AG08395 (cell line): ENCODE measurements at regions not wholly inside any gene's neighbourhood (a gene's known extent, or its start where the extent isn't known, plus 50 kb on each side); places are given as distances from the start of the nearest gene placed in this dataset.
"Not testable (repeated sequence)": the region's sequence is repeated elsewhere in the genome, so short reads cannot be mapped to it uniquely, and the experiment has no call there.

Experiments used
- DNase-seq: peaks from one replicate; pipeline ENCODE4 v3.0.0; 2012; ENCODE audit warnings: mixed read lengths, low spot score

DNA sequence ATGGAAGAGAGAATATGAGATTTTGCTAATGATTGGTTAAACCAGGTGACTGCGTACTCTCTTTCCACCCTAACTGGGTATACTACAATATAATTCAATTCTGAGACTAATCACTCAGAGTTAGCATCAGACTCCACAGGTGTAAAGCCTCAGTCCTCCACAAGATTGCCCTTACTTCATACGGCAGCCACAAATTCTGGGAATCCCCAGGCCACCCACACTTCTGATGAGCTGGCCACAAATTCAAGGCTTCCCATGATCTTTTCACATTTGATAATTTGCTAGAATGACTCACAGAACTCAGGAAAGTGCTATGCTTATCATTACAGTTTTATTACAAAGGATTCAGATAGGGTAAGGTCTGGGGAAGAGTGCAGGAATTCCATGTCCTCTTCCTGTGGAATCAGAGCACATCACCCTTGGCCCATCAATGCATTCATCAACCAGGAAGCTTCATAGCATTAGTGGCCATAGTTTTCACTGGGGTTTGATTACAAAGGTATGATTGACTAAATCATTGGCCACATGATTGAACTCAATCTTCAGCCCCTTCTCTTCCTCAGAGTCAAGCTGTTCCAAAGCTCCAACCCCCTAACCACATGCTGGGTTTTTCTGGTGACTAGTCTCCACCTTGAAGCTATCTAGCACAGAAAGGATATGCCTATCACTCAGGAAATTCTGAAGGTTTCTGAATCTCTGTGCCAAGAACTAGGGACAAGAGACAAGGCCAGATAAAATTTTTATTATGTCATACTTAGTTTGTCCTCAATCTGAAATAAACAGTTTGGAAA, 131.7 kb downstream of the HHIPL2 start:
- no peak for DNase-seq

DNA sequence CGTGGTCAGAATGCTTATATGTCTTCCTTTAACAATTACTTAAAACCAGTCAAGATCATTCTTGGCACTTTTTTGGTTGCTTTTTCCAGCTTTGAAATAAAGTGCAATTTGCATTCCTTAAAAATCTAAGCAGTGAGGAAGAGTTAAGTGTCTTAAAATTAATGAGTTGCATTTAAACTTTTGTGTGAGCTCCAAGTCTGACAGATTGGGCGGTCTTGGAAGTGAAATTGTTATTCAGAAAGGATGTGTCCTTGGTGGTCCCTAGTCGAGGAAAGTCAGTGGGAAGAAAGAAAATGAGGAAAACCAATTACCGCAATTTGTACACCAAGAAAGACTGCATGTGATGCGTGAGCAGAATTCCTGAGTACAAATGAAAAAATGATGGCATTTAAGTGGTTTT, 132.5 kb downstream of the HHIPL2 start:
- no peak for DNase-seq

DNA sequence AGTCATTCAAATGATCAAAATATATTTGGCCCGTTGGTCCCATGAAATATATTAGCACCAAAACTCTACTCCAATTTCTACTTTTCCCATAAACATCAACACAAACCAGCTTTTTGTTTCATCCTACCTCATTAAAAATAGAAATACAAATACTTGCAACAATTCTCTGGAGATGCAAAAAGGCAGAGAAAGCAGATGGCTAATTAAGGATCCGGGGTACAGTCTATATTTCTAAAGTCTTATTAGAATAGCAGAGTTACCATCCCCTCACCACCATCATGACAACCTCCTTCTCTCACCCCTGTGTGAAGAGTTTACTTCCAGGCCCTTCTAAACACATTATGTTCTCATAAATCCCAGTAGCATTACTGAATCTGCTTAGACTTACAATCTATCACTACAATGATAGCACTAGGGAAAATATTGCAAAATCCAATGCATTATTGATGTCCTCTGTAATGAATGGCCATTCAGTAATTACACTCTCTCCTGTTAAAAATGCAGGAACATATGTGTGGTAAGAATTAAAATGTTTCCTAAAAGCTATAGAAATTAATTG, 133.8 kb downstream of the HHIPL2 start:
- DNase-seq = no peak

DNA sequence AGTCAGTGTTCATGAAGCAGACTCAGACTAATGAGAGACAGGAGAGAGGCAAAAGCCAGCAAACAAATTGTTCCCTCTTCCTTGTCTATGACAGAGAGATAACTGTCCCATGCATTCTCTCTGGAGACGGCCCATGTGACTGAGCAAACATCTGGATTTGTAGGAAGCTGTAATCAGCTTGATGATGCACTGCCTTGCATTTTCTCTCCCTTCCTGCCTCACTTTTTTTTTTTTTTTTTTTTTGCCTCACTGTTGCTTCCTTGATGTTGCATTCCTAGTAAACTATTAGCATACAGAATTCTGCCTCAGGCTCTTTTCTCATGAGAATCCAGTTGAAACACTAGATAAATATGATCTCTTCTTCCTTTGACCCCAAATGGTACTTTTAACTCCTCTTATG, 134.5 kb downstream of the HHIPL2 start:
- DNase-seq = peak; percentile 29

DNA sequence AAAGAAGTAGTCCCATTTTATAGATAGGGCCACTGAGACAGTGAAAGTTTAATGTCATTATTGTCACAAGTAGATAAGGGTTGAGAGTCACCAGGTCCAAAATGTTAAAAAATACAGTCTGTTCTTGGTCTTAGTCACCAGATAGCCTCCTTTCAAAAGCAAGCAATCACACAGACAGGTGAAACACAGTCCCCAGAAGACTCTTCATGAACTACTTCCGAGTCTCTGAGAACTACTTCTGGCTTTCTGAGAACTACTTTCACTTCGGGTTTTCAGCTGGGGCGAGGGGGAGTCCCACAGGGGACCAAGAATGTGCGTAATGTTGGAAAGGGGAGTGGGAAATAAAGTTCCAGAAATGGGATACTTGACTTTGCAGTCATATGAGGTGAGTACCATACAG, 143.2 kb downstream of the HHIPL2 start:
- no peak for DNase-seq

DNA sequence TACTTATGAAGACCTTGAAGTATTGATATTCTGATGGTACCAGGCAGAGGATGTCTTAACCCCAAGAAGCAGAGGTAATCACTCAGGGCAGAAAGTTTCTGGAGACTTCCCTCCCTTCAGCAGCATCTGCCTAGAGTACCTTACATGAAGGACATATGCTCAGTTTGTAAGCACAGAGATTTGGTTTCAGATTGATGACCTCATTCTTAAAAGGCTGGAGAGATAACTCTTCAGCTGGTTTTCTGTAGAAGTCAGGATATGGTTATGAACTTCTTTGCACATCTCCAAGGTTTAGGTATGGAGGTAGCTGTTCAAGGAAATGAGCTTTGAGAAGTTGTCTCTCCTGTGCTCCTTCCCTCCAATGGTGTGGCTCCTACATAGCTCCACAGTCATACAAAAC, 148.7 kb downstream of the HHIPL2 start:
- no peak for DNase-seq

DNA sequence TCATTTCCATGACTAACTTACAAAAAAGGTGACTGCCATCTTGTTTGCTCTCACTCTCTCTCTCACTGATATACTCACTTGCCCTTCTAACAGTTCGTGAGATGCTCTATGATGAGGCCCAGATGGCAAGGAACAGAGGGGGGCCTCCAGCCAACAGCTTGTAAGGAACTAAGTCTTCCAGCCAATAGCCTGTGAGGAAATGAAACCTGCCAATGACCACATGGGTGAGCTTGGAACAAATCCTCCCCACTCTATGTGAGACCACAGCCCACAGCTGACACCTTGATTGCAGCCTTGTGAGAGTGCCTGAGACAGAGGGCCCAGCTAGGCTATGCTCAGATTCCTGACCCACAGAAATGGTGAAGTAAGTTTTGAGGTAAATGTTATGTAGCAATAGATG, 153.7 kb downstream of the HHIPL2 start:
- DNase-seq = no peak

DNA sequence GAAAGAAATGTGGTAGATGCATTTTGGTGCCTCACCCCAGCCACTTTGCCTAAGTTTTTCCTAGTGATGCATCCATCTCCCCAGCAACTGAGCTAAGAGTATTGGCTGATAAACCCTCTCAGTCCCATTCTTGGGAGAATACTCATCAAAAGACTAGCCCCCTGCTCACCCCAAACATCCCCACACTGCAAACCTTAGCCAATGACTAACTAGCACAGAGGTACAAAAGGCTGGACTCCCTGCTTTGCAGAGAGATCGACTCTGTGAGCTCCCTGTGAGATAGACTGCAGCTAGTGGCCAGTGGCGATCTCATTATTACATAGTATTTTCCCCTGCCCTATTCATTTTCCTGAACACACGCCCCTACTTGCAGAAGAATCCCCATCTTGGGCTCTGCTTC, 155.3 kb downstream of the HHIPL2 start:
- peak; percentile 28 for DNase-seq

DNA sequence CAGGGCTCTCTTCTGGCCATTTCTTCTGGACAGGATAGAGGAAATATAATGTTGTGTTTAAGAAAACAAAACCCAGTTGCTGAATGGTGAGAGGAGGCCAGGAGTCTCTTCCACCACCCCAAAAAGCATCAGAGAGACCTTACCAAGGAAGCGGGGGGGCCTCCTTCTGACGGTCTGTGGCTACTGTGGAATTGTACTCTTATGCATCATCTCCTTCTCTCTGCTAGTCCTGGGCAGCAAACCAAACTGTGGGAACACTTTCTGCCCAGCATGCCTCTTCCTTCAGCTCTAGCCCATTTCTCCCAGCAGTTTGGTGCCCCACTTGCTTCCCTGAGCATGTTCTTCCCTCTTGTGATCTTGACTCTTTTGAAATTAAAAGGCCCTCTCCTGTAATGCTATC, 157.7 kb downstream of the HHIPL2 start:
- DNase-seq = peak; percentile 77

DNA sequence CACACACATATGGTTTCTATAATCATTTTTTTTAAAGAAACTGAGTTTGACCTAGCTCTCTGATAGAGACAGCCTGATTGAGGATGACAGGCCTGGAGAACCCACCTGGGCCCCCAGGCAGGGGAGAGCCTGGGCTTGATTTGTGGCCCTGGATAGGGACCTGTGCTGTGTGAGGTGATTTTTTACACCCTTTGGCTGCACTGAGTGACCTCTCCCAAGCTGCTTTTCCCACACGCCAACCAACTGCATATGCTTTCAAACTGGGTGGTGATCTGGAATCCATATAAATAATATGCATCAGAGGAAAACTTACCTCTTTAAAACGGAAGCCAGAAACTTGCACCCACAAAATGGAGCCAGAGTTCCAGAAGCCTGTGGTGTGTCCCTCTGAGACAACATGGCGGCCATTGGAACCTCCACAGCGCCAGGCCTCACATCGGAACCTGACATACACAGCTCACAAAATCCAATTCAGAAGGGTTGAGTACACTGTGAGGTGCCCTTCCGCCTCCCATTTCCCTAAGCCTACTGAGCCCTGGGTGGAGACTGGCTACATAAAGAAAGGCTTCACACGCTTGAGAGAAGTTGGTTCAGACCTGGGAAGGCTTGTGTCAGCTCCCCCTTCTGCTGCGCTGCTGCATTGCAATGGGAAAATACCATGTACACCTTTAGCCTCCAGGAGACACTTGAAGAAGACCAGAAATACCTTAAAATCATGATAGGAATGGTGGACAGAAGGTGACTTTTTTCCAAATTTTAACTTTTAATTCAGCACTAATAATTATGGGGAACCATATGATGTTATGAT, 160.7 kb downstream of the HHIPL2 start:
- no peak for DNase-seq

DNA sequence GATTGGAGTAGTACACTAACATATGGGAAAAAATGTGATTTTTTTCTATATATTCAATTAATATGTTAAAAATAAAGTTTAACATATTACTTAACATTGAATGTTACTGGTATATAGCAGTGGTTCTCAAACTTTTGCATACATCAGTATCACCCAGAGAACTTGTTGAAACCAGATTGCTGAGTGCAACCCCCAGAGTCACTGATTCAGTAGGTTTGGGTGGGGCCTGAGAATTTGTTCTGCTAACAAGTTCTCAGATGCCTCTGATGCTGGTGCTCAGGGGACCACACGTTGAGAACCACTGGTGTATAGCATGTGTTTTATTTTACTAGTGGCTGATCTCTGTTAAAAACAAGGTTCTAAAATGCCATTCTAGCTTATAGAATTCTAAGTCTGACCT, 161.9 kb downstream of the HHIPL2 start:
- no peak for DNase-seq

DNA sequence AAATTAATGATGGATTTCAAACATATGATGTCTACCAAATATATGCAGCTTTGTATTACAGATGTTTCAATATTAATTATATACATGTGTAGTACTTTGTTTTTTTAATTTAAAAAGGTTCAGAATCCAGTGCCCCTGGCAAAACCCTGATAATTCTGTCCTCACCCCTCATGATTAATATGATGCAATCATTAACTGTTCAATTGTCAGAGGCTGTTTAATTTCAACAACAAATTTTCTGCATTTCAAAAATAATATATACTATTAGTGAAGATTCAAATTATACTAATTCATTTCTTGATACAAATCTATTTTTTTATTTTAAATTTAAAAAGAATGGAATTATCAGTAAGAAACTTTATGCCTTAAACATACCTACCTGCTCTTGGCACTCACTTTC, 162.6 kb downstream of the HHIPL2 start:
- DNase-seq = no peak

DNA sequence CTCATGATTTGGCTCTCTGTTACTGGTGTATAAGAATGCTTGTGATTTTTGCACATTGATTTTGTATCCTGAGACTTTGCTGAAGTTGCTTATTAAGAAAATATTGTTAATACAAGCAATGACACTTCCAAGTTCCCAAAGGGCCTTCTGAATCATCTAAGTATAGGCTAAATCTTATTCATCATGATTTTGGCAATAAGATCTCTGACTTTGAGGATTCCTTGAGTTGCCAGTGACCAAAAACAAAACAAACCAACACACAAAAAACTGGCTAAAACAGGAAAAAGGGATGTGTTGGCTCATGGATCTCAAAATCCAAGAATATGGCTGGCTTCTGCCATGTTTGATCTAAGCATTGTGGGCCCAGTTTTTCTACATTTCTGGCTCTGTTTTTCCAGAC, 163.4 kb downstream of the HHIPL2 start:
- no peak for DNase-seq

DNA sequence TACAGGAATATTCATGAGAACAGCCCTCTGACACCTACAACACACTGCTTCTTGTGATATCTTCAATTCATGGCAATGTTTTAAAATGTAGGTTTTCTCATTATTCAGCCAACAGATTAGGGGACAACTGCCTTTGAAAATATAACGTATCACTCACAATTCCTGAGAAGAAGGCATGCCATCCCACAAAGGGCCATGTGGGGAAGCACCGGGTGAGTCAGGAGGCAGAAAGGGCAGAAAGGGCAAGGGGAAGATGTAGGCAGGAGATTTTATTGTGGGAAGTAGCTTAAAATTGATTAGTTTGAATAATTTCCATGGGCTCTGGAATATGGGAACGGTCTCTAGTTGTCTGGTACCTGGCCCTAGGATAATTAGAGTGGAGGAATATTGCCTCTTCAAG, 165.7 kb downstream of the HHIPL2 start:
- no peak for DNase-seq

DNA sequence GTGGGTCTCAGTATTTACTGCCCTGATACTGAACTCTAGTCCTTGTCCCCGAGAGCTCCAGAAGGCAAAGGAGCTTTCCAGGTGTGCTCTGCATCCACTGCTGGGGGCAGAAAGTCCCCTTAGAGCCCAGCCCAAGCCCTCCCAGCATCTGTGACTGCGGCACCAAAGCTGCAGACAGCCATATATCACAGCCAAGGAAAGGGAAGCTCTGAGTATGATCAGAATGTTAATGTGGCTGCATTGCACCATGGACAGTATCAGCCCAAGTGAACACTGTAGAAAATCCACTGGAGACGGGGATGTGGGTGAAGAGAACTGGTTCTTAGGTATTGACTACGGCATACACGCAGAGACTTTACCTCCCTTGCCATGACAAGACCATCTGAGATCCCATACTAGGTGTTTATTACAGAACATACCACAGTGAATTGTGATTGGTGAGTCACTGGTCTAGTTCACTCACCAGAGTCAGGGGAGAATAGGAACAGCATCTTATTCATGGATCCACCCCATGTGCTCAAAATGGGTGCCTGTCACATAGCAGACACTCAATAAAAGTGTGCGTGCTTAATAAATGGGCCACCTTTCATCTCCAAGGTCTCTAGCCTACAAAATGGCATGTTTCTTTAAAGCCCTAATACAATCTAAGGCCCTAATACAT, 170.3 kb downstream of the HHIPL2 start:
- DNase-seq = no peak

DNA sequence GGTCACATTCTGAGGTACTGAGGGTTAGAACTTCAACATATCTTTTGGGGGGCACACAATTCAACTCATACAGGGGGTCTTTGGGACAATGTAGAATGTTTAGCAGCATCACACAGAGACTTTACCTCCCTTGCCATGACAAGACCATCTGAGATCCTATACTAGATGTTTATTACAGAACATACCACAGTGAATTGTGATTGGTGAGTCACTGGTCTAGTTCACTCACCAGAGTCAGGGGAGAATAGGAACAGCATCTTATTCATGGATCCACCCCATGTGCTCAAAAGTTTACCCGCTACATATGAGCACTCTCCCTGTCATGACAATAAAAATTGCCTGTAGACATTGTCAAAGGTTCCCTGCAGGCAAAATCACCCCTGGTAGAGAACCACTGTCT, 171.1 kb downstream of the HHIPL2 start:
- not testable (repeated sequence) for DNase-seq

DNA sequence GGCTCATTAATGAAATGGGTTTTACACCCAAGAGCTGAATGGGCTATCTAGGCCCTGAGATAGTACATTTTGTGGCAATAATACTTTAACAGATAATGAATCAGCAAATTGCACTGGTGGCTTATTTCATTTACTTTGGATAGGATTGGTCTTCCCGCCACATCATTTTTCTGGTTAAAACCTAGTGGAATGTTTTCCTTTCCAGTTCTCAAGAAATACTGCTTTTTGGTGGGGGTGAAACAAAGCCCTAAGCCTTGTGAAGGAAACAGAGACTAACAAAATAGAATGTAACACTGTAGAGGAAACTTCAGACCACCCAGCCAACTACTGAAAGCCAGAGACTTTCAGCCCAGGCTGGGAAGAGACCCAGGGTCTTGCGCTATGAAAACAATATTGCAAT, 172.2 kb downstream of the HHIPL2 start:
- DNase-seq = no peak

DNA sequence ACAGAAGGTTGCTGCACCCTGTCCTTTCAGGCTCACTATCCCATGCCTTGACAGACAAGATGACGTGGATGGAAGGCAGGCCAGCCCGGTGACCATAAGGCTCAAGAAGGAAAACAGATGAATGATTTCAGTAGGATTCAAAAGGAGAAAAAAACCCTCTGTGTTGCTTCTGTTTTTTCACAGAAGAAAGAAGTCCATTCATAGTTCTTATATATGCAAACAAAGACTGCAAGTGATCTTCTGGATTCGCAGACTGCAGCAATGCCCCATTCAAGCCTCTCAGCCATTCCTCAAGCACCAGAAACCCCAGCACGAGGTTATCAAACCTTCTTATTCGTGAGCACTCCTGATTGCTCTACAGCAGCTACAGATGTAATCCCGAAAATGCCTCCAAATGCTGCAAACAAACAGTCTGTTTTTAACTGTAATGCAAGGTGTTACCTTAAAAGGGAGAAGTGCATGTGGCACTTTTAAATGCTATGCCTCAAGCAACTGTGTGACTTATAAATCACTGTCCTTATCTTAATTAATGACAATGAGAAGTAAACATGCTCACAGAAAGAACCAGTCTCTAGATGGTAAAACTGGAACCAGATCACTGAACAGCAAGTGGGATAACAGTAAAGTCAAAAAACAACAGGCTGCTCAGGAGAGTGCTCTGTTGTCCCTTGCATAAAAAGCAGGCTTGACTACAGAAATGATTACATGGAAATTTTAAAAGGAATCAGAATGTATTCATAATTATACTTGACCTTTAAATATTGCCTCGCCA, 173.9 kb downstream of the HHIPL2 start:
- no peak for DNase-seq

DNA sequence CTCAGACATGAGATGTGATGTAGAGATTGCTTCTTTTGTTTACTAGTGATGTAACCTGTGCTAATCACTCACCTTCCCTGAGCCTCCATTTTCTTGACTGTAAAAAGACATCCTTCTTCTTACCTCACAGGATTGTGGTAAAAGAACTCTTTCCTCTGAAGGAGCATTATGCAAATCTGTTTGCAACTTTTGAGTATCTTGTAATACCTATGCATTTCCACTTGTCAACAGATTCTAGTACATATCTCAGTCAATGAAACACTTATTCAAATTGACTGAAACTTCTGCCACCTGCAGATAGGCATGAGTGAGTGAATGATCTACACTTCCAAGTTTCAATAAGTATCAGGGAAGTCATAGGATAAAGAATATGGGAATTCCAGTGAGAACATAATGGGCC, 174.7 kb downstream of the HHIPL2 start:
- no peak for DNase-seq

DNA sequence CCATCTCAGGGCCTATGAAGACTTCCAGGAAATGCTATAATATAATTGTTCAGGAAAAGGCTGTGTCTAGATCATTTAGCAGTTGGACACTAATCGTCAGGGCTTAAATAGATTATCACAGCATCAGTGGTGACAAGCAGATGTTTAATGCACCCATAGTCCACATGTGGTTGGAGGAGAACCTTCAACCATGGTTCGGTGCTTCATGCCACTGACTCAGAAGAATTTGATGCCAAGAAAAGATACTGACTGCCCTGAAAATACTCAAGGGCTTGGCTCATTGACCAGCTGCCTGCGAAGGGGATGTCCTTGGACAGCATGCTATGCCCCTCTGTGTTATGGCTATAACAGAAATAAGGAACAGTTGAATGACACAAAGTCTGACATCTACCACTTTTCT, 175.7 kb downstream of the HHIPL2 start:
- peak; percentile 56 for DNase-seq

DNA sequence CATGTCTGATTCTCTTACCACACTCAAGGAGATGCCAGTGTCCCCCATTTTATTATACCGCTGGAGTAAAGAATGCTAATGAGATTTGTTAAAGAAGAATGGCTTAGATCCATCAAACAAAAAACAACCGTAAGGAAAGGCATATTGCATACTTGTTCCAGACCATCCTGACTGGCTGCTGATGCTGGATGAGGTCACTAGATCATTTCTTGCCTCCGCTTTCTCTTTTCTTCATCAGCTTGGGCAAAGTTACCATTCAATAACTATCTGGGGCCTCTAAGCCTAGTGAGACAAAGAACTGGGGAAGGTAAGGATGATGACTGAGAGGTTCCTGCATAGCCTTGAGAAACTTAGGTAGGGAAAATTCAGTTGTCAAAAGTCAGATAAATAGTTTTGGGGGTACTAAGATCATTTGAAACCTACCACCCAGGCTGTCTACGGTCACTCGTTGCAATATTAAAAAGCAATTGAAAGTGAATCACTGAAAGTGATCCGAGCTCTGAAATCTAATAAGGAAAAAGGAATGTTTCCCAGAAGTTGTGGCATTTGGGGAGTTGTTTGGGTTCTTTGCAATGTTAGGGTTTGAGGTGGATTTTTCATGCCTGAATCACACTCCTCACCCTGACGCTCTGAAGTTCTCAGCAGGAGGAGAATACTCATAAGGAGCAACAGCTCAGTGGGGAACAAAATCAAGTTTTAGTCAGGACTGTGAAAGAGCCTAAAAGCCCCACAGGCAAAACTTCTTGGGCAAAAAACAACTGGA, 176.8 kb downstream of the HHIPL2 start:
- peak; percentile 92 for DNase-seq
